Panc1 (cell line): ENCODE measurements at regions not wholly inside any gene's neighbourhood (a gene's known extent, or its start where the extent isn't known, plus 50 kb on each side); places are given as distances from the start of the nearest gene placed in this dataset.

Experiments used
- ATAC-seq: fragments of 200-7000 bp; cut with Tn5 transposase; 2 replicates; pipeline ENCODE4 v1.9.1; 2020; ENCODE audit warnings: mild to moderate bottlenecking, moderate library complexity
- BruUV-seq: library from RNA; stranded (reverse); fragments of 400-500 nt; replicated peaks from 2 replicates; lab custom pipeline; 2021; lab: Mats Ljungman, UMichigan
- CTCF ChIA-PET: fragments of 300-600 bp; sonication (Branson Sonifier 250); formaldehyde crosslinking; loops from one replicate; lab custom pipeline; 2022; ENCODE audit warnings: antibody characterized with exemption; lab: Charles Lee
- POLR2A ChIA-PET: fragments of 300-600 bp; sonication (Branson Sonifier 250); formaldehyde crosslinking; loops from one replicate; lab custom pipeline; 2022; ENCODE audit warnings: antibody characterized with exemption; lab: Charles Lee
- DNase-seq: peaks from one replicate; pipeline ENCODE4 v3.0.0-alpha.2; 2010; ENCODE audit warnings: low read depth, low spot score
- H3K27ac ChIP-seq: 2 replicates; pipeline ENCODE4 v1.5.1; 2011; ENCODE audit warnings: mild to moderate bottlenecking, low read length, inconsistent platforms
- H3K27me3 ChIP-seq: fragments of 200-500 bp; sonication (Bioruptor generic); 2 replicates; pipeline ENCODE4 v1.6.0; 2014; ENCODE audit warnings: low read length, inconsistent platforms; ENCODE audit not compliant: control insufficient read depth, insufficient read depth
- H3K36me3 ChIP-seq: fragments of 200-500 bp; sonication (Bioruptor generic); 2 replicates; pipeline ENCODE4 v1.5.1; 2014; ENCODE audit warnings: inconsistent platforms, mild to moderate bottlenecking, low read length, moderate library complexity; ENCODE audit not compliant: control insufficient read depth, insufficient read depth
- H3K4me1 ChIP-seq: 2 replicates; pipeline ENCODE4 v1.5.1; 2011; ENCODE audit warnings: inconsistent platforms, mild to moderate bottlenecking, low read length, moderate library complexity; ENCODE audit not compliant: control insufficient read depth, insufficient read depth
- H3K4me3 ChIP-seq, 2 experiments: 2 replicates each; pipeline ENCODE4 v1.5.1; 2011 to 2012; ENCODE audit warnings: low read depth in 2 of 2, low read length in 2 of 2, mild to moderate bottlenecking in 2 of 2, inconsistent platforms in 1 of 2, moderate library complexity in 1 of 2
- H3K9me3 ChIP-seq: fragments of 200-500 bp; sonication (Bioruptor generic); 2 replicates; pipeline ENCODE4 v1.5.1; 2014; ENCODE audit warnings: low read depth, mild to moderate bottlenecking, inconsistent platforms, low read length, moderate library complexity; ENCODE audit not compliant: control insufficient read depth, insufficient read depth
- CTCF ChIP-seq: fragments of 450-650 bp; IDR thresholded peaks from 2 replicates; pipeline ENCODE4 v1.5.1; 2017; ENCODE audit warnings: mild to moderate bottlenecking
- POLR2AphosphoS5 ChIP-seq: IDR thresholded peaks from 2 replicates; pipeline ENCODE4 v1.6.1; 2012; ENCODE audit warnings: mild to moderate bottlenecking, low read depth, low read length, moderate library complexity
- REST ChIP-seq, 2 experiments: IDR thresholded peaks; 2 replicates each; pipeline ENCODE4 v1.6.1; 2011 to 2012; ENCODE audit warnings: low read depth in 2 of 2, control low read depth in 1 of 2, low read length in 1 of 2, mild to moderate bottlenecking in 1 of 2, moderate library complexity in 1 of 2; ENCODE audit not compliant: insufficient read depth in 1 of 2
- SIN3A ChIP-seq: IDR thresholded peaks from 2 replicates; pipeline ENCODE4 v1.6.1; 2012; ENCODE audit warnings: low read depth, mild to moderate bottlenecking, low read length, moderate library complexity, borderline replicate concordance; ENCODE audit not compliant: insufficient read depth
- TCF7L2 ChIP-seq: IDR thresholded peaks from 2 replicates; pipeline ENCODE4 v1.6.1; 2011; ENCODE audit warnings: mild to moderate bottlenecking, low read depth, low read length, inconsistent platforms
- in situ Hi-C: cut with HindIII; loops from 2 replicates; pipeline ENCODE4 v1.10.0; 2016; ENCODE audit warnings: low sequenced_read_pairs, low pct_unique_long_range_greater_than_20kb
- intact Hi-C: fragments of 100-400 bp; cut with micrococcal nuclease; formaldehyde crosslinking; loops from one replicate; pipeline ENCODE4 v1.10.0; 2022; ENCODE audit not compliant: unreplicated experiment

GRCh38 chr5:38764937-38765391 is 80.8 kb upstream of the OSMR start:
- in situ Hi-C loops: no loop called here
- H3K9me3 ChIP-seq: peaks cover 15% of the 10 kb centered on the region; the same call in 1 of the 2 replicates

GRCh38 chr5:38765399-38765861 is 80.4 kb upstream of the OSMR start:
- ATAC-seq (no peak), DNase-seq (no peak)
- Histone ChIP-seq H3K4me3 (no peak overlapping the region), H3K36me3 (no peaks in the 10 kb centered on the region), H3K27me3 (no peaks in the 10 kb centered on the region), H3K4me1 (no peaks in the 10 kb centered on the region), H3K27ac (no peak overlapping the region; the same call in 1 of the 2 replicates), H3K9me3 (peaks cover 15% of the 10 kb centered on the region; the same call in 1 of the 2 replicates)
- intact Hi-C loops (no loop called here), in situ Hi-C loops (no loop called here)
- BruUV-seq: no TSS peak
- TF ChIP-seq CTCF (no peak), REST (IDR thresholded peaks at IDR 0.05; ENCODE audit: insufficient read depth in 1 of 2, low read depth in 2 of 2, low read length in 1 of 2) (no peak), TCF7L2 (no peak), POLR2AphosphoS5 (no peak), SIN3A (no peak)
- POLR2A ChIA-PET: no interaction called here
- CTCF ChIA-PET: no interaction called here

More at GRCh38 chr5:38764937-38765391, 80.8 kb upstream of the OSMR start:
- Histone ChIP-seq H3K4me3 (no peak overlapping the region), H3K27me3 (no peaks in the 10 kb centered on the region), H3K36me3 (no peaks in the 10 kb centered on the region), H3K27ac (no peak overlapping the region), H3K4me1 (no peaks in the 10 kb centered on the region)
- CTCF ChIA-PET: no interaction called here
- intact Hi-C loops: no loop called here
- TF ChIP-seq REST (IDR thresholded peaks at IDR 0.05; ENCODE audit: insufficient read depth in 1 of 2, low read depth in 2 of 2, low read length in 1 of 2) (no peak), CTCF (no peak), POLR2AphosphoS5 (no peak), TCF7L2 (no peak), SIN3A (no peak)
- BruUV-seq: no TSS peak
- DNase-seq: no peak
- POLR2A ChIA-PET: no interaction called here
- ATAC-seq: no peak
